OCI-LY1 (cell line): ENCODE measurements at regions not wholly inside any gene's neighbourhood (a gene's known extent, or its start where the extent isn't known, plus 50 kb on each side); places are given as distances from the start of the nearest gene placed in this dataset.

Source experiments
- H2AFZ ChIP-seq: fragments of 200-600 bp; sonication (generic), shearing (Covaris generic); 2 replicates; pipeline ENCODE4 v1.6.0; 2014; ENCODE audit warnings: antibody characterized with exemption, mild to moderate bottlenecking, low read length
- H3F3A ChIP-seq: fragments of 200-600 bp; sonication (generic), shearing (Covaris generic); 2 replicates; pipeline ENCODE4 v1.6.0; 2014; ENCODE audit warnings: mild to moderate bottlenecking, antibody characterized with exemption, low read length, moderate library complexity; ENCODE audit not compliant: insufficient read depth
- H3K27ac ChIP-seq: fragments of 200-600 bp; sonication (generic); 2 replicates; pipeline ENCODE4 v1.5.1; 2014; ENCODE audit warnings: low read length, mixed run types, mild to moderate bottlenecking, low read depth; ENCODE audit not compliant: poor library complexity, severe bottlenecking
- H3K27me3 ChIP-seq: fragments of 200-600 bp; sonication (generic); 2 replicates; pipeline ENCODE4 v1.6.0; 2014; ENCODE audit warnings: antibody characterized with exemption, mild to moderate bottlenecking, low read length, moderate library complexity; ENCODE audit not compliant: insufficient read depth
- H3K36me3 ChIP-seq: fragments of 200-600 bp; sonication (generic); 2 replicates; pipeline ENCODE4 v1.6.1; 2014; ENCODE audit warnings: mild to moderate bottlenecking, antibody characterized with exemption, low read length, moderate library complexity, mixed read lengths; ENCODE audit not compliant: insufficient read depth
- H3K4me1 ChIP-seq: fragments of 200-600 bp; sonication (generic); 2 replicates; pipeline ENCODE4 v1.5.1; 2014; ENCODE audit warnings: mild to moderate bottlenecking, low read length, moderate library complexity; ENCODE audit not compliant: insufficient read depth, severe bottlenecking
- H3K4me2 ChIP-seq: fragments of 200-600 bp; sonication (generic), shearing (Covaris generic); 2 replicates; pipeline ENCODE4 v1.6.1; 2014; ENCODE audit warnings: low read length
- H3K4me3 ChIP-seq: fragments of 200-600 bp; sonication (generic); 2 replicates; pipeline ENCODE4 v1.5.1; 2014; ENCODE audit warnings: low read length, low read depth, mild to moderate bottlenecking, mixed read lengths; ENCODE audit not compliant: poor library complexity, severe bottlenecking
- H3K79me2 ChIP-seq: fragments of 200-600 bp; shearing (Covaris generic); 2 replicates; pipeline ENCODE4 v1.6.1; 2016; ENCODE audit warnings: mixed run types, low read length, mixed read lengths; ENCODE audit not compliant: insufficient read depth
- H3K9ac ChIP-seq: fragments of 200-600 bp; sonication (generic), shearing (Covaris generic); 2 replicates; pipeline ENCODE4 v1.6.1; 2014; ENCODE audit warnings: mild to moderate bottlenecking, low read length, mixed read lengths
- H3K9me2 ChIP-seq: fragments of 200-600 bp; sonication (generic), shearing (Covaris generic); 2 replicates; pipeline ENCODE4 v1.6.1; 2014; ENCODE audit warnings: low read depth, mild to moderate bottlenecking, low read length, mixed read lengths
- H3K9me3 ChIP-seq: fragments of 200-600 bp; shearing (Covaris generic); 2 replicates; pipeline ENCODE4 v1.6.1; 2014; ENCODE audit warnings: low read length, mixed read lengths
- H4K20me1 ChIP-seq: fragments of 200-600 bp; sonication (generic), shearing (Covaris generic); 2 replicates; pipeline ENCODE4 v1.6.0; 2016; ENCODE audit warnings: mild to moderate bottlenecking, low read length; ENCODE audit not compliant: insufficient read depth
- CTCF ChIP-seq: fragments of 200-600 bp; sonication (generic), shearing (Covaris generic); IDR thresholded peaks from 2 replicates; pipeline ENCODE4 v1.5.1; 2017; ENCODE audit warnings: mild to moderate bottlenecking, antibody characterized with exemption, low read length, moderate library complexity, mixed read lengths
- EZH2 ChIP-seq: fragments of 200-600 bp; sonication (generic), shearing (Covaris generic); IDR thresholded peaks from 2 replicates; pipeline ENCODE4 v1.8.0; 2017; ENCODE audit warnings: borderline replicate concordance, mixed run types, mild to moderate bottlenecking, antibody characterized with exemption, low read length, moderate library complexity, mixed read lengths

GRCh38 chr4:160175064-160175643 lies 1072.3 kb downstream of the RAPGEF2 start:
- Histone ChIP-seq H3K4me1 (no peaks in the 10 kb centered on the region), H3K9ac (no peak overlapping the region), H3K27ac (no peak overlapping the region), H3K36me3 (no peaks in the 10 kb centered on the region), H3K4me2 (no peak overlapping the region), H4K20me1 (no peaks in the 10 kb centered on the region), H3K27me3 (no peaks in the 10 kb centered on the region), H3F3A (no peaks in the 10 kb centered on the region), H3K79me2 (no peaks in the 10 kb centered on the region), H3K9me3 (no peaks in the 10 kb centered on the region), H3K9me2 (no peaks in the 10 kb centered on the region), H3K4me3 (no peak overlapping the region), H2AFZ (no peak overlapping the region)
- TF ChIP-seq CTCF (no peak), EZH2 (no peak)

- TF ChIP-seq EZH2 (no peak), CTCF (no peak)
- no peaks in the 10 kb centered on the region for H4K20me1 ChIP-seq
Measured at GRCh38 chr4:160180211-160180610, 1077.3 kb downstream of the RAPGEF2 start.

GRCh38 chr4:160182727-160183126 lies 1079.8 kb downstream of the RAPGEF2 start:
- Histone ChIP-seq H3K79me2 (no peaks in the 10 kb centered on the region), H3K4me1 (no peaks in the 10 kb centered on the region)

More at GRCh38 chr4:160180211-160180610, 1077.3 kb downstream of the RAPGEF2 start:
- Histone ChIP-seq H3K4me3 (no peak overlapping the region), H3K79me2 (no peaks in the 10 kb centered on the region), H3K4me2 (no peak overlapping the region), H3F3A (no peaks in the 10 kb centered on the region), H3K9ac (no peak overlapping the region), H3K27me3 (no peaks in the 10 kb centered on the region), H3K36me3 (no peaks in the 10 kb centered on the region), H3K27ac (no peak overlapping the region), H3K9me3 (no peaks in the 10 kb centered on the region), H3K4me1 (no peaks in the 10 kb centered on the region), H2AFZ (no peak overlapping the region), H3K9me2 (no peaks in the 10 kb centered on the region)

GRCh38 chr4:160184884-160185283 lies 1082.0 kb downstream of the RAPGEF2 start:
- no peaks in the 10 kb centered on the region for H4K20me1 ChIP-seq
- H3F3A ChIP-seq, result no peaks in the 10 kb centered on the region
- no peak overlapping the region for H3K4me2 ChIP-seq
- H3K27me3 ChIP-seq, result no peaks in the 10 kb centered on the region
- no peak overlapping the region for H3K27ac ChIP-seq
- H3K9ac ChIP-seq, result no peak overlapping the region
- H3K9me2 ChIP-seq, result no peaks in the 10 kb centered on the region
- no peaks in the 10 kb centered on the region for H3K4me1 ChIP-seq
- no peak overlapping the region for H3K4me3 ChIP-seq
- TF ChIP-seq EZH2 (no peak), CTCF (no peak)
- H3K79me2 ChIP-seq, result no peaks in the 10 kb centered on the region
- no peaks in the 10 kb centered on the region for H3K36me3 ChIP-seq
- H3K9me3 ChIP-seq, result no peaks in the 10 kb centered on the region
- H2AFZ ChIP-seq, result no peak overlapping the region

More at GRCh38 chr4:160182727-160183126, 1079.8 kb downstream of the RAPGEF2 start:
- H4K20me1 ChIP-seq, result no peaks in the 10 kb centered on the region
- H3K36me3 ChIP-seq, result no peaks in the 10 kb centered on the region
- no peak overlapping the region for H3K4me2 ChIP-seq
- H3F3A ChIP-seq, result no peaks in the 10 kb centered on the region
- no peaks in the 10 kb centered on the region for H3K27me3 ChIP-seq
- no peak for TF ChIP-seq EZH2
- H2AFZ ChIP-seq, result no peak overlapping the region
- no peaks in the 10 kb centered on the region for H3K9me2 ChIP-seq
- H3K4me3 ChIP-seq, result no peak overlapping the region
- H3K9me3 ChIP-seq, result no peaks in the 10 kb centered on the region
- no peak overlapping the region for H3K9ac ChIP-seq
- H3K27ac ChIP-seq, result no peak overlapping the region
